ENCODE measurements at regions not wholly inside any gene's neighbourhood (a gene's known extent, or its start where the extent isn't known, plus 50 kb on each side); places are given as distances from the start of the nearest gene placed in this dataset.

GRCh38 chr3:73299184-73299691, 237.8 kb downstream of the EBLN2 start:
- DNase-seq (ENCODE audit: low spot score) = no peak
- Histone ChIP-seq H4K20me1 (ENCODE audit: insufficient read depth, poor library complexity, severe bottlenecking) (no peaks in the 10 kb centered on the region), H3K79me2 (no peaks in the 10 kb centered on the region), H3K36me3 (replicated peaks; ENCODE audit: insufficient read depth, low read depth) (no peaks in the 10 kb centered on the region), H3K4me1 (ENCODE audit: insufficient read depth) (no peaks in the 10 kb centered on the region), H3K4me3 (no peak overlapping the region), H3K4me2 (no peak overlapping the region), H2AFZ (no peak overlapping the region), H3K9me3 (ENCODE audit: low read depth) (no peaks in the 10 kb centered on the region), H3K9me2 (replicated peaks; ENCODE audit: insufficient read depth) (no peaks in the 10 kb centered on the region), H3K27me3 (peaks cover 5% of the 10 kb centered on the region), H3K27ac (no peak overlapping the region)
- 87% methylated on average over 5 of the region's 5 CpGs for WGBS (ENCODE audit: low lambda C conversion rate, missing lambda C conversion rate)
- no peak for TF ChIP-seq EZH2phosphoT487 (IDR thresholded peaks at IDR 0.05; ENCODE audit: low read depth, severe bottlenecking, unreplicated experiment)

- 89% methylated on average over 5 of the region's 5 CpGs for WGBS (ENCODE audit: low lambda C conversion rate, missing lambda C conversion rate)
- no peaks in the 10 kb centered on the region for H3K9me2 ChIP-seq (replicated peaks; ENCODE audit: insufficient read depth)
- no peak overlapping the region for H3K4me3 ChIP-seq
- H3K27ac ChIP-seq = no peak overlapping the region
- no peak for DNase-seq (ENCODE audit: low spot score)
- no peaks in the 10 kb centered on the region for H4K20me1 ChIP-seq (ENCODE audit: insufficient read depth, poor library complexity, severe bottlenecking)
- TF ChIP-seq CTCF (IDR thresholded peaks at IDR 0.05; ENCODE audit: poor library complexity) (no peak), EZH2phosphoT487 (IDR thresholded peaks at IDR 0.05; ENCODE audit: low read depth, severe bottlenecking, unreplicated experiment) (no peak), EZH2 (IDR thresholded peaks at IDR 0.05; ENCODE audit: borderline replicate concordance) (no peak)
- no peaks in the 10 kb centered on the region for H3K9me3 ChIP-seq (ENCODE audit: low read depth)
- H3K4me1 ChIP-seq (ENCODE audit: insufficient read depth) = no peaks in the 10 kb centered on the region
- no peak overlapping the region for H2AFZ ChIP-seq
- H3K4me2 ChIP-seq = no peak overlapping the region
- no peaks in the 10 kb centered on the region for H3K36me3 ChIP-seq (replicated peaks; ENCODE audit: insufficient read depth, low read depth)
- H3K79me2 ChIP-seq = no peaks in the 10 kb centered on the region
- no peaks in the 10 kb centered on the region for H3K27me3 ChIP-seq
These were observed 252.9 kb downstream of the EBLN2 start for GRCh38 chr3:73314151-73314951.

- H3K79me2 ChIP-seq = no peaks in the 10 kb centered on the region
- H3K4me3 ChIP-seq = no peak overlapping the region
- no peak overlapping the region for H3K4me2 ChIP-seq
- no peaks in the 10 kb centered on the region for H3K4me1 ChIP-seq (ENCODE audit: insufficient read depth)
- TF ChIP-seq CTCF (IDR thresholded peaks at IDR 0.05; ENCODE audit: poor library complexity) = no peak
- TF ChIP-seq EZH2 (IDR thresholded peaks at IDR 0.05; ENCODE audit: borderline replicate concordance) = no peak
- no peak for TF ChIP-seq EZH2phosphoT487 (IDR thresholded peaks at IDR 0.05; ENCODE audit: low read depth, severe bottlenecking, unreplicated experiment)
- no peaks in the 10 kb centered on the region for H3K36me3 ChIP-seq (replicated peaks; ENCODE audit: insufficient read depth, low read depth)
- no peak overlapping the region for H3K27ac ChIP-seq
- H3K9me2 ChIP-seq (replicated peaks; ENCODE audit: insufficient read depth) = no peaks in the 10 kb centered on the region
- no peak for DNase-seq (ENCODE audit: low spot score)
- WGBS (ENCODE audit: low lambda C conversion rate, missing lambda C conversion rate) = 63% methylated on average over 10 of the region's 10 CpGs
- no peak overlapping the region for H2AFZ ChIP-seq
- H4K20me1 ChIP-seq (ENCODE audit: insufficient read depth, poor library complexity, severe bottlenecking) = no peaks in the 10 kb centered on the region
- no peaks in the 10 kb centered on the region for H3K27me3 ChIP-seq
- H3K9me3 ChIP-seq (ENCODE audit: low read depth) = no peaks in the 10 kb centered on the region
These were observed 254.2 kb downstream of the EBLN2 start for GRCh38 chr3:73315706-73316105.

- H3K27me3 ChIP-seq = no peaks in the 10 kb centered on the region
- peak overlapping the region; percentile 5 for H3K27ac ChIP-seq
- no peaks in the 10 kb centered on the region for H3K9me2 ChIP-seq (replicated peaks; ENCODE audit: insufficient read depth)
- H3K79me2 ChIP-seq = no peaks in the 10 kb centered on the region
- no peaks in the 10 kb centered on the region for H3K36me3 ChIP-seq (replicated peaks; ENCODE audit: insufficient read depth, low read depth)
- peaks cover 1% of the 10 kb centered on the region for H3K4me1 ChIP-seq (ENCODE audit: insufficient read depth)
- H4K20me1 ChIP-seq (ENCODE audit: insufficient read depth, poor library complexity, severe bottlenecking) = no peaks in the 10 kb centered on the region
- TF ChIP-seq CTCF (IDR thresholded peaks at IDR 0.05; ENCODE audit: poor library complexity) (no peak), EZH2phosphoT487 (IDR thresholded peaks at IDR 0.05; ENCODE audit: low read depth, severe bottlenecking, unreplicated experiment) (no peak), EZH2 (IDR thresholded peaks at IDR 0.05; ENCODE audit: borderline replicate concordance) (no peak)
- DNase-seq (ENCODE audit: low spot score) = no peak
- WGBS (ENCODE audit: low lambda C conversion rate, missing lambda C conversion rate) = 26% methylated on average over 5 of the region's 5 CpGs
- no peak overlapping the region for H3K4me2 ChIP-seq
- H2AFZ ChIP-seq = peak overlapping the region; percentile 8
- no peaks in the 10 kb centered on the region for H3K9me3 ChIP-seq (ENCODE audit: low read depth)
- no peak overlapping the region for H3K4me3 ChIP-seq
These were observed 257.8 kb downstream of the EBLN2 start for GRCh38 chr3:73319179-73319769.
